DMS153 treated with DMSO at 0.1 percent for 48 hours (cell line): ENCODE measurements at regions not wholly inside any gene's neighbourhood (a gene's known extent, or its start where the extent isn't known, plus 50 kb on each side); places are given as distances from the start of the nearest gene placed in this dataset.

Experiments used
- DNase-seq: peaks from one replicate; lab custom pipeline; 2025; ENCODE audit not compliant: unreplicated experiment; lab: John Stamatoyannopoulos, UW

DNA sequence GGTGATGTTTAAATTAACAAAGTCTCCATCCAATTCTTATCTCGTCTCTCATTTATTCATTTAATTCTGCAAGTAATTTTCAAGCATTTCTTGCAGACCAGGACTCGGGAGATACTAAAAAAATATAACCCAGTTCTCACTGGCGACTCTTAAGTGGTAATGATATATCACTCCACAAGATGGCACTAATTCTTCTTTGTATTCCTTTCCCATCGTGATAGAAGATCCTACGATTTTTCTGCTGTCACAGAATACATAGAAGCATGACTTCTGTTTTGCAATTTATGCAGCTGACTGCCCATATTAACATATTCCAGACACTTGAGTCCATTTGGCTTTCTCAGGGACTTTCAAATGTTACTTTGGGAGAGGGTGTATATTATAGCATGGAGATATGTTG, 64.0 kb upstream of the FGF13 start:
- peak; percentile 43 for DNase-seq

DNA sequence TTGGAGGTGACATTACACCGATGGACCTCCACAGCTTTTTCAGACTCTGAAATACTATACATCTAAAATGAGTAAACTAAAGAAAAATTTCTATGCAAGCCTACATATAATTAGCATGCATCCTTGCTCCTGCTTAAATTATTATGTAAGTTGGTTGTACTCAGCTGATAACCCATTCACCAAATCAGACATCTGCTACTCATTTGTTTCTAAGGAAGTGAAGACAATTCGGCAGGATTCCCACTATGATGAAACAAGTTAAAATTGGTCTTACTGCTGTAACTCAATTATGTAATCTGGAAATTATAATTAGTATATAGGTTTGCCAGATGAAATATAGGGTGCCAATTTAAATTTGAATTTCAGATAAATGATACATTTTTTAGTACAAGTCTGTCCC, 59.5 kb upstream of the FGF13 start:
- no peak for DNase-seq

DNA sequence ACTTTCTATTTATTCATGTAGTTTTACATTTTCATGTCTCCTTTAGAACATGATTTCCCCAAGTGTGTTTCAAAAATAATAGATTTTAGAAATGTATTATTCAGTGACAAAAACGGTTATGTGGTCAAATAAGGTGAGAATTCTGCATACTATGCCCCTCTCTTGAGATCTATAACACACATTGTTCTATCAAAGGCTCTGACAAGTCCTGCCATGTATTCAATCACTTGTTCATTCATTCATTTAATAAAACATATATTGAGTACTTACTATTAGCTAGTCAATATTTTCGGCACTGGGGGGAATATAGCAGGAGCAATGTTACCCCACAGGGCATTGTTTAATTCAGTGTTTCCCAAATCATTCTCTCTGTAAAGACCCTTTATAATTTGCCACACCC, 58.4 kb upstream of the FGF13 start:
- no peak for DNase-seq

DNA sequence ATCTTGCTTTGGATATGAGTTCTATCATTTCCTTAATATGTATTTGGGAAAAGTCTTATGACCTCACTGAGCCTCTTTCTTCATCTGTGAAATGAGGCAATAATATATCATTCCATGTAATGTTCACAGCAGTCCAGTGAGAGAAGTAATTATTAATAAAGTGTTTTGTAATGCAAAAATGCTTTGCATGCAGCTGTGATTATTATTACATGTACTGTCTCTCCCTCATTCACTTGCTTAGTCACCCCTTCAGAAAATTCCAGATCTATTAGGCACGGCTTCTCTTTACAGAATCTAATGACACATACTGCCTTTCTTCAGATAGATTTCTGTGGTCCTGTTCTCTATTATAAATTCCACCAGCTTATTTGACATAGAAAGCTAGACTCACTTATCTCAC, 53.5 kb upstream of the FGF13 start:
- DNase-seq: no peak

DNA sequence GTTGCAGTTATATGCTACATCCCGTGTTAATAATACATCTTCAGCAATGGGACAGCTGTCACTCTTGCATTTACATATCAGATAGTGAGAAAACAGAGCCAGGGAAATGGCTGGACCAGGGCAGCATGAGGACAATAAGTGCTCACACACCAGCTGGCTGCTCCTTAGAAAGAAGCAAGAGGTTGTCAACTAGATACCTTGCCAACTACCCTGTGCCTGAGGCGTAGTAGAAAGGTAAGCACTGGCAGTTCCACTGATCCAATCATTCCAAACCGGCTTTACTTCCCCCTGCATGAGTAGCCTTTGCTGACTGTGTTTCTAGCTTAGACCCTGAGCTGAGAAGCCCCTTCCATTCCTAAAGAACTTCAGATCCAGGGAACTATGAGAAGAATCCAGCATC, 52.2 kb upstream of the FGF13 start:
- DNase-seq: no peak

DNA sequence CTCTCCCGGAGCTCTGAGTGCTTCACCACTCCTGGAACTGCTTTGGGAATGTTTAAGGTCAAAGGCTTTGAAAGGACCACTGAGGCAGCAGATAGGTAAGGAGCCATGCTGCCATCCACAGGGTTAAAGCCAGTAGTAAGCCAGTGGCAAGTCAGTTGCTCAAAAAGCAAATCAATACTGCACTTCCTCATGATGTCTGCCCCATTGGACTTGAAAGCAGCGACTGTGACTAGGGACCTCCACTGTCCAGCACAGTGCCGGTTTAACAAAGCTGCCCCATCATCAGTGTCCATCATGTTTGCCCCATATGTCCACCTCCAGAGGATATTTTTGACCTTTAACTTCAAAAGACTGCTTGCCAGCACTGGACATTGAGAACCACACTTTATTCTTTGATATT, 49.9 kb upstream of the FGF13 start:
- no peak for DNase-seq
